ENCODE measurements at regions not wholly inside any gene's neighbourhood (a gene's known extent, or its start where the extent isn't known, plus 50 kb on each side); places are given as distances from the start of the nearest gene placed in this dataset.
"Not testable (repeated sequence)": the region's sequence is repeated elsewhere in the genome, so short reads cannot be mapped to it uniquely, and the experiment has no call there.

DNA sequence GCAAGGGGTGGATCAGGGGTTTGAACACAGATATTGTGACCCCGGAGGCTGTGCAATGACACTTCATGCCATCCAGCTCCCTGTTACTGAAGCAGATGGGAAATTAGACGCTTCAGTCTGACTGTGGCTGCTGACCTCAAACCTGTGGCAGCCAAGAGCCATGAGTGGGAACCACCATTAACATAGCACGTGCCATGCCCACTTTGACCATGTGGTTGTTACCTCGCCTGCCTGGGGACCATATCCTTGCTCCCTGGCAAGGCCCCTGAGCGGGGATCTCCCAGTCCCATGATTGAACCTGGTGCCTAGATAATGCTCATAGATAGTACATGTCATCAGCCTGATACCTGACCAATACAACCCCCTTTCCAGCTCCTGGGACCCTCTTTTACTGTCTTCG is 68.9 kb downstream of the CYP26B1 start:
- no peak for DNase-seq (ENCODE audit: low spot score)

DNA sequence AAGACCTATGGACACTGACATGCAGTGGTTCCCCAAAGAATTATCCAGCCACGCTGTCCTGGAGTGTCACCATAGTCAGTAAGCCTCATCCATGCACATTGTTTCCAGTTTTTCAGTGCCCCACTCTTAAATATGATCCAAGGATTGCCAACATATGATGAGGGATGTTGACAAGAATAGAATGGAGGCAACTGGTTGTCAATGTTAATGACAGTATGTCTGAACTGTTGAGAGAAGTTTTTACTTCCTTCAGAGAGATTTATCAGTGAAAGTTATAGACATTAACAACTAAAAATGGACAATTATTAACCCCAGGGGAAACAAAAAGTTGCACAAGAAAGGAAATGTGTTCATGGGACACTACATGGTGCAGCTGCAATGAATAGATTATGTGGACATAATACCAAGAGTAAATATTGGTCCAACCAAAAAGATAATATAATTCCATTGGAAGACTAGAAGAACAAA is 69.9 kb downstream of the CYP26B1 start:
- DNase-seq (ENCODE audit: low spot score): no peak

DNA sequence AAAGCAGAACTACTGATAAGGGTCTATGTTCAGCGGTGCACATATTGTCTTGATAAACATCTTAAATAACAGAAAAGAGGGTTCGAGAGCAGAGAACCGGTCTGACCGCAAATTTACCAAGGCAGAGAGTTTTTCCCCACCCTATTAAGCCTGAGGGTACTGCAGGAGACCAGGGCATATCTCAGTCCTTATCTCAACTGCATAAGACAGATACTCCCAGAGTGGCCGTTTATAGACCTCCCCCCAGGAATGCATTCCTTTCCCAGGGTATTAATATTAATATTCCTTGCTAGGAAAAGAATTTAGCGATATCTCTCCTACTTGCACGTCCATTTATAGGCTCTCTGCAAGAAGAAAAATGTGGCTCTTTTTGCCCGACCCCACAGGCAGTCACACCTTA is 74.3 kb downstream of the CYP26B1 start:
- DNase-seq (ENCODE audit: low spot score): not testable (repeated sequence)

DNA sequence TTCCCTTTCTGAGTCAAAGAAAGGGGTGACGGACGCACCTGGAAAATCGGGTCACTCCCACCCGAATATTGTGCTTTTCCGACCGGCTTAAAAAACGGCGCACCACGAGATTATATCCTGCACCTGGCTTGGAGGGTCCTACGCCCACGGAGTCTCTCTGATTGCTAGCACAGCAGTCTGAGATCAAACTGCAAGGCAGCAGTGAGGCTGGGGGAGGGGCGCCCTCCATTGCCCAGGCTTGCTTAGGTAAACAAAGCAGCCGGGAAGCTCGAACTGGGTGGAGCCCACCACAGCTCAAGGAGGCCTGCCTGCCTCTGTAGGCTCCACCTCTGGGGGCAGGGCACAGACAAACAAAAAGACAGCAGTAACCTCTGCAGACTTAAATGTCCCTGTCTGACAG is 83.5 kb downstream of the CYP26B1 start:
- DNase-seq (ENCODE audit: low spot score): not testable (repeated sequence)

DNA sequence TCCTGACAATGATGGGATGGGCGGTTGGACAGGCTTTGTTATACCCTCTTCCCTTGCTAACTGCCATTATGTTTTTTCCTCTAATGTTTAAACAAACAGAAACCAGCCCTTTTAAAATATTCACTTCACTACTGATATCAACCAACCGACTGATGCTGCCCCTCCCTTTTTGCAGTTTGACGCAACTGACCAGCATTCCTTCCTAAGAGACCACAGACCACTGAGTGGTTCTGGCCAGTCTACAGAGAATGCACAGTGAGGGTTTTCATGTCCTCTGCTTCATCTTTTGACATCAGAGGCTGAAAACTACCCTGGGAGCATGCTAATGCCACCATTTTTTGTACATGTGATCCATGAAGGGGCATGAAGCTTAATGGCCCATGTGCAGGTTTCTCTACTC is 85.3 kb downstream of the CYP26B1 start:
- no peak for DNase-seq (ENCODE audit: low spot score)

DNA sequence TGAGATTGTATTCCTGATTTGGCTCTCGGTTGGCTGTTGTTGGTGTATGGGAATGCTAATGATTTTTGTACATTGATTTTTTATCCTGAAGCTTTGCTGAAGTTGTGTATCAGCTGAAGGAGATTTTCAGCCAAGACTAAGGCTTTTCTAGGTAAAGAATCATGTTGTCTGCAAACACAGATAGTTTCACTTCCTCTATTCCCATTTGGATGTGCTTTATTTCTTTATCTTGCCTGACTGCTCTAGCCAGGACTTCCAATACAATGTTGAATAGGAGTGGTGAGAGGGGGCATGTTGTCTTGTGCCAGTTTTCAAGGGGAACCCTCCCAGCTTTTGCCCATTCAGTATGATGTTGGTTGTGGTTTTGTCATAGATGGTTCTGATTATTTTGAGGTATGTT is 90.4 kb downstream of the CYP26B1 start:
- DNase-seq (ENCODE audit: low spot score): no peak

DNA sequence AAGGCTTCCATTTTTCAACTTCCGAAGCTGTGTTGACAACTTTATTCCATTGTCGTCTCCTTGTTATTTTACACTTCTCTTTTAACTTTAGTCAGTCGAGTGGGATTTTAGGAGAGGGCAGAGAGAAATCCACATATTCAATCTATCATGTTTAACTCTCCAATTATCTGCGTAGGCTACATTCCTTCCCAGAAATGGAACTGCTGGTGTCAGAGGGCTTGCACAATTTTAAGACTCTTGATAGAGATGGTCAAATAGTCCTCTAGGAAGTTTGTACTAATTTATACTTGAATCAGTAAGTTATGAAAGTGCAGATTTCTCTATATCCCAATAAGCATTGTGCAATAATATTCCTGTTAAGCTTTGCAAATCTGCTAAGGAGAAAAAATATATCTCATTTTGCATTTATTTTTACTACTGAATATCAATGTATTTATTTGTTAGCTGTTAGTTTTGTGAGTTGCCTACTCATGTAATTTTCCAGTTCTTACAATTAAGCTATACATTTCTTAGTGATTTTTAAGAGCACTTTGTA is 95.6 kb downstream of the CYP26B1 start:
- no peak for DNase-seq (ENCODE audit: low spot score)

DNA sequence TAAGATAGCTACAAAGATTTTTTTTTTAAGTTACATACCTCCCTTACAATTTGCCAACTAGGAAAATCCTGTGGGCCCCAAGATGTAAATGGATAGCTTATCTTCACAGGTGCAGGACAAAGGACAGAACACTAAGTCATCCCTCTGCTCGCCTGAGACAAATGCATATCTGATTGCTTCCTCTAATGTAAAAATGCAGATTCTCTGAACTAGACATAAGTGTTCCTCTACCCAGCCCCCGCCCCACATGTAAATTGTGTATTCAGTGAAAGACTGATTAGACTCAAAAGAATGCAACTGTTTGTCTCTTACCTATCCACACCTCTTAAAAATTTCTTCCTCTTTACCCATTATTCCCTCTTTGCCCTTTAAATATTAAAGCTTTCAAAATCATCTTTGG is 96.5 kb downstream of the CYP26B1 start:
- no peak for DNase-seq (ENCODE audit: low spot score)

DNA sequence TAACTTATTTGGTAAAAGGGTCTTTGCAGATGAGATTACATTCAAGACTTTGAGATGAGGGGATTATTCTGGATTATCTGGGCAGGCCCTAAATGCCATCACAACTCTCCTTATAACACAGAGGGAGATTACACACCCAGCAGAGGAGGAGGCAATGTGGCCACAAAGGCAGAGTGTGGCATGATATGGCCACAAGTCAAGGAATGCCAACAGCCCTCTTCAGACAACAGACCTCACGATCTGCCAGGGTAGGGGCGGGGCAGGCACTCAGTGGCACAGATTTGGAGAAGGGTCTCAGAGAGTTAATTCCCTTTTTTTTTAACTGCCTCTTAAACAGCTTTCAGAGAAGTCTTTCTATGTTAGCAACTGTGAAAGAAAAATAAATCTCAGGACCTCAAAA is 96.9 kb downstream of the CYP26B1 start:
- DNase-seq (ENCODE audit: low spot score): no peak

DNA sequence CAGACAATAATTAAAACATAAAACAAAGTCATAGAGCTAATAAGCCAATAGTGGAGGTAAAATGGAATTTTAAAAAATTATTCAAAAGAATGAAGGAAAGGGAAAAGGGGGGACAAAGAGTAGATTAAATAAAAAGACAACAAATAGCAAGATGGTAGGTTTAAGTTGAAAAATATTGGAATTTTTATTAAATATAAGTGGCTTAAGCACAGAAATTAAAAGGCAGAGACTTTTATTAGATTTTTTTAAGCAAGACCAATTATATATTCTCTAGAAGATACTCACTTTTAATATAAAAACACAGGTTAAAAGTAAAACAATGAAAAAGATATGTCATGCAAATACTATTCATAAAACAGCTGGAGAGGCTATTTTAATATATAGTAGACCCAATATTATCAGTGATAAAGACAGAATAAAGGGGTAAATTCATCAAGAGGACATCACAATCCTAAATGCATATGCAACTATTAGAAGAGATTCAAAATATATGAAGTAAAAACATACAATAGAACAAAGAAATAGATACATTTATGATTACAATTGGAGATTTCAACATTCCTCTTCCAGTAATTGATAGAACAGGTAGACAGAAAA is 98.7 kb downstream of the CYP26B1 start:
- DNase-seq (ENCODE audit: low spot score): no peak

DNA sequence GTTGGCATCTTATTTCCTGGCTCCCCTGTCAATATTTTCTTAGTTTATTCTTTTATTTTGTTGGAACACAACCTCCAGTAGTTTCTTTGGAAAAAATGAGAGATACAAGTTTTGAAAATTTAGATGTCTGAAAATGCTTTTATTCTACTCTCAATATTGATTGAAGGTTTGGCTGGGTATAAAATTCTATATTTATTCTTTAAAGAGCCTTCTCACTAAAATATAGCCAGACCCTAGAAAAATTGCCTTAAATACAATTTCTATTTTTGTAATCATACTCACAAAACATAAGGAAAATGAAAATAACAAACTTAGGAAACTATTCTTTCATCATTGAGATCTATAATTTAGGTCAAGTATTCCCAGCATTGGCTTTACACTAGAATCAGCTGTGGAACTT is 103.7 kb downstream of the CYP26B1 start:
- no peak for DNase-seq (ENCODE audit: low spot score)

DNA sequence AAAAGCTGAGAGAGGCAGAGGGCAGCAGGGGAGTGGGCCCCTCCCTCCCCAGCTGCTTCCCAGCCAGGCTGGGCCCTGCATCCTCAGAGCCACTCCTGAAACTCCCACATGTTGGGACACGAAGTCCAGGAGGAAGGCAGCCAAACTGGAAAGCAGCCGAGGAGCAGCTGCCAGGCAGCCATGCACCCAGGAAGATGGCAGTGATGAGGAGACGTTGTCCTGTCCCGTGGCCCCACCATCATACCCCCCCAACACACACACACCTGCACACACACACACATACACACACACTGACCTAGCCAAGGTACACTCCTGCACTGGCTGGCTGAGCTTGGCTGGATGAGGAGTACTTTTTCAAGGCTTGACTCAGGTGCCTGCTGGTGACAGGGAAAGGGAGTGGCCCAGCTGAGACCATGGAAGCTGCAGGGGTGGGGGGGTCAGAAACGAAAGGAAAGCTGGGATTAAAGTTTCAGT is 106.0 kb downstream of the CYP26B1 start:
- peak; percentile 6 for DNase-seq (ENCODE audit: low spot score)

DNA sequence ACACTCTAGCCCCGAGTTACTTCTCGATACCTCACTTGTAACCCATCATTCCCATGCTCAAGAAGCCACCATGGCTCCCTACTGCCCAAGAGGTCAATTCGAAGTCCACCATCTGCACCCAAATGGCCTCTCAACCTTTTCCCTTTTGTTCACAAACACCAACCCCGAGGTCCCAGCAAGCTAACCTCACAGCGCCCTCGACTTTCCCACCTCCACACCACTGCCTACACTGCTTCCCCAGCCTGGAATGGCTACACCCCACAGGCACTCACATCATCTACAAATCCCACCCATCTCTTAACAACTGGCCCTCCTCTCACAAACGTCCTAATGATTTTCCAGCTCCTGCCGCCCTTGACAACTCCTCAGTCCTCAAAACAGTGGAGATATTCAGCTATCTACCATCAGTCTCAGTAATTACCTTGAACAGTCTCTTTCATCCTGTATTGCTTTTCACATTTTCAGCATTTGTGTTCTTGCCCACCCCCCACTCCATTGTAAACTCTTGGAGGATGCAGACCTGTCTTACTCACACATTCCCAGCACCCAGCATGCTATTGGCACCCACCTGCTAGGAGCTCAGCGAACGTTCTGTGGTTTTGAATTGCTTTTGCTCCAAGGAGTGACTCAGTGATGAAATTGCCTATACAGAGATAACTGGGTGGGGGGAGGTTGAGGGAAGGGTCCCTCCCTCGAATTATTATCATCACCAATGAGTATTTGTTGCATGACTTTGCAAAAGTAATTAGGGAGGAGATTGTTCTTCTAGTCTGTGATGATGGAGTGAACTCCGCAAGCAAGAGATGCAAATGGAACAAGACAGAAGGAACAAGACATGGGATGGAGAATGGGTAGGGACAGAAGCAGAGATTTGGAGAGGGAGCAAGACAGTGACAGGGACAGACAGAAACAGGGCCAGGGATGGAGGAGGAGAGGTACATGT is 106.8 kb downstream of the CYP26B1 start:
- peak; percentile 3 for DNase-seq (ENCODE audit: low spot score)

DNA sequence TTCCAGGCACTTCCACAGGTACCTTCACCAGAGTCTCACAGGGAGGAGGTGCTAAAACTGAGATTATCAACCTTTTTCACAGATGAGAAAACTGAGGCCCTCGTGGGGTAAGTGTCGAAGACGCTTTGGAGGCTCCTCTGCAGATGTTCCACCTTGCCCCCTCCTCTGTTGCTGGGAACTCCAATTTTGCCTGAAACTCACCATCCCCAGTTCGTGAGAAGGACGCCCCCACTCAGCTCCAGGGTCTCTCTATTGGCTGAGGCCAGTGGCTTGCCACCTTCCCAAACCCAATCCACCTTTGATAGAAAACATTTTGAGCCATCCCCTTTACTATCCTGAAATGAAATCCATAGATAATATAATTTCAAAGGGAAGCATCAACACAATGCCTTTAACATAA is 109.1 kb downstream of the CYP26B1 start:
- DNase-seq (ENCODE audit: low spot score): no peak

DNA sequence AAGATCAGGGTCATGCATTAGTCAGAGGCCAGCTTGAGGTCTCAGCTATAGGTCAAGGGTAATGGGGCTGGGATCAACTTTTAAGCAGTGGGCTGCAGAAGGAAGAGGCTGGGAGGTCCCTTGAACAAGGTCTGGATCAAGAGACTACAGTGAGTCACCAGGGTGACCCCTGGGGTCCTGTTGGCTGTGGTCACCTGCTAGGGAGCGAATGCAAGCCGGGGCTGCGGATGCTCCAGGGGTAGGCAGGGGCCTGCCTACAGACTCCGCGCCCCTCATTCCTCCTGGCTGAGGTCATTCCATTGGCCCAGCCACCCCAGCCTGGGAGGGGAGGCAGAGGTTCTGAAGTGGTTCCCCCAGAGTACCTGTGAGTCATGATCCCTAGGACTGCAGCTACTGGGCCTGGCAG is 110.4 kb downstream of the CYP26B1 start:
- DNase-seq (ENCODE audit: low spot score): no peak

DNA sequence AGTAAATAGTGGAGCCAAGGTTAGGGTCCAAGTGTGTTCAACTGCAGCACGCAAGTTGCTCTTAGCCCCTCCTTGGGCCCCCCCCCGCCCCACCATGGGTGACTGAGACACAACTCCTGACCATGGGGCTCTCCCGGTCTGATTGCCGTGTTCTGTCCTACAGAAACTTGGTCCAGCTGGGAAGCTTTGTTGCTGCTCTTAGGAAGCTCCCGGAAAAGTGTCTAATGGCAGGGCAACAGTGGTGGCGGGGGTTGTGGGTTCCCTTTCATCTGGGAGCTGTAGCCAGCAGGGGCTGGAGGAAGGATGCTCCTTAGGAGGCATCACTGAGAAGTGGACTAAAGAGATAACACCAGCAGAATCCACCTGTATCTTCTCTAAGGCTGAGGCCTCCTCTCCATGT is 111.1 kb downstream of the CYP26B1 start:
- DNase-seq (ENCODE audit: low spot score): no peak

DNA sequence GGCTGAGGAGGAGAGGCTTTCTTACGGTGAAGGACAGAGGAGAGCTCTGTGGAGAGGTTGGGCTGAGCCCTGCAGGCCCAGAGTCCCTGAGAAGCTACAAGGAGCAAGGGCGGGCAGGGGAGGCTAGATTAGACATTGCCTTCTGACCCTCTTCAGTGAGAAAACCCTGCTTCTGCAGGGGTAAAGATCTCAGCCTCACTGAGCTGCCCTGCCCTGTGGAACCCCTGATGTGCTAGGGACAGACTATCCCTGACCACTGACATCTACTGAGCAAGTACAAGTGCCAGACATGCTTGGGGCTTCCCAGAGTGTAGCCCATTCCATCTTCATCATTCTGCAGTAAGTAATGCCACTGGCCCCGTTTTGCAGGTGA is 111.5 kb downstream of the CYP26B1 start:
- no peak for DNase-seq (ENCODE audit: low spot score)

DNA sequence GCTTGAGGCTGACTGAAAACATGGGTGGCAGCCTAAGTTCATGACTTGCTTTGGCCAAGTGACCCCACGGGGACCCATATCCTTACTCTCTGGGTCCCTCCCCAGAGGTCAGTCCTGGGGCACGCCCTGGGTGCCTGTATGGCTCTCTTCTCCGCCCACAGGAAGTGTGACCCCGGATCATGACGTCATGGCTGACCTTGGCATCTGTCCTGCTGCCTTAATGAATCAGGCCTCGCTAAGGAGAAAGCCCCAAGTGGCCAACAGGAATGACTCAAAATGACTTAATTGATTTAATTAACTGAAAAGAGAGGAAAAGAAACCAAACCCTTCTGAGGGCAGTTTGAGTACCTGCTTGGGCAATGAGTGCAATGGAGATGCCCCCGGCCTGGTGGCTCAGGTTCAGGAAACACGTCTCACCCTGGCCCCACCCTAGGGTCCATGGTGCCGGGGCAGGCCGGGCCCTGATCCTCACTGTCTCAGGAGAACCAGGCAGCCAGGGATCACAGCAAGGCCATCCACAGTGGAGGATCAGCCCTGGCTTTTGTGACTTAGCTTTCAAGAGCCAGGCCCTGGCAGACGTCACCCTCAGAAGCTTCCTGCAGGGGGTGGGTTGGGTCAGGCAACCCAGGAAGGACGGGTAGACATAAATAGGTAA is 112.0 kb downstream of the CYP26B1 start:
- no peak for DNase-seq (ENCODE audit: low spot score)

DNA sequence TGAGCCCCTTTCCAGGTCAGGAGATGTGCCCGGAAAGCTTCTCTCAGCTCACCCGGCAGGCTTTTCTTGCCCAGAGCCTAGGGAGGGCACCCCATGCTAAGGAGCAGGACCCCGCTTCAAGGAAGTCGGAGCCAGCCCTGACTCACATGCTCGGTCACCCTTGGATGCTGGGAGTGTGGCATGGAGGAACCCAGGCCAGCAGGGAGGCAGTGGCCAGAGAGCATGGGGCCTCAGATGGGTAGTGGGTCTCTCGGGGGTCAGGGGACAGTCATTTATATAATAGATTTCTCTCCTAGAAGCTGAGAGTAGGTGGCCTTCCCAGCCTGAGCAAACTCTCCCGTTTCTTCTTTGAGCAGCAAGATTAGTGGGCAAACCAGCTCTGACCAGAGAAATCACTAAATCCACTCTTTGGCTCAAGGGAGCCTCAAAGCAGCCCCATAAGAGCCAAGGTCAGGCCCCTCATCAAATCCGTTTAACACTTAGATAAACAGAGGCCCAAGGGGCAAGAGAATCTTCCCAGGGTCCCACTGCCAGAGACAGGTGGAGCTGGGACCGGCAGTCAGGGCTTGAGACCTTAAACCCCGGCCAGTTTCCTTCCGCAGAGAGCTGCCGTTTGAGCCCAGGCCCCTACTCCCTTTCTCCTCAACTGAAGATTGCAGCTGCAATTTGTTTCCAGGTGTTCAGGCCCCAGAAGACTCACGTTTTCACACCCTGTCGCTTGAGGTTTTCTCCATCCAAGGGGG is 113.1 kb downstream of the CYP26B1 start:
- peak; percentile 1 for DNase-seq (ENCODE audit: low spot score)

DNA sequence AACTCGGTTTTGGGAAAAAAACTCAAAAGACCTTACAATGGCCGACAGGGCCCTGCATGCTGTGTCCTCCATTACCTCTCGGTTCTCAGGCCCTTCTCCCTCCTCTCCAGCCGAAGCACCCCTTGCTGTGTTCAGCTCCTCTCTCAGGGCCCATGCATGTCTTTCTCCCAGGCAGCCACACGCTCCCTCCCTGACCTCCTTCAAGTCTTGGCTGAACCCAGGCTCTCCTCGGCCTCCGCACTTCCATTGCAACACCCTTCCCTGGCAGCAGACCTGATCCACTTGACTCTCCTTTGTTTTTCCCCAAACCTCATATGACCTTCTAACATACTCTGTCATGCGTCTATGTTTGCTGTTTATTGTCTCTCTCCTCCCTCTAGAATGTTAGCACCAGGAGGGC is 114.0 kb downstream of the CYP26B1 start:
- no peak for DNase-seq (ENCODE audit: low spot score)

DNA sequence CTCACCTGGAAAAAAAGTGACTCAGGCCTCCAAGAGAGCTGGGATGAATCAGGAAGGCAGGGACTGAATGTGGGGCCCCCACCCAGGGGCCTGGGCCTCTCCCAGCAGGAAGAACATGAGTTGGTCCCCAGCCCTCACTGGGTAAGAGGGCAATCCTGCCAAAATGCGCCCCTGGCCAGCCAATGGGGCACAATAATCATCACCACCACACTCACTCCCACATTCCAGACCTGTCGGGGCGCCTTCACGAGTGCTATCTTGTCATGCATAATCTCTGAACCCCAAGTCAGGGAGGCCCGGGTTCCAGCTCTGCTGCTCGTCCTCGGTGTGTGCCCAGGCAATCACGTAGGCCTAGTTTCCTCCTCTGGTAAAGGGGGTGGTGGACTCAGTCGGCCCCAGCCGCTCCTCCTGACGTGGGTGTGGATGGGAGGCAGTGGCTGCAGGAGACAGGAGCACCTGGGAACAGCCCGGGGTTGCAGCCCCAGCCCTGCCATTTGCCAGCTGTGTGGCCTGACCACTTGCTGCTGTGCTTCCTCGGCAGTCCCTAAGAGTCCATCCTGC is 115.1 kb downstream of the CYP26B1 start:
- no peak for DNase-seq (ENCODE audit: low spot score)

Data from GM03348 (cell line).